DMS53 treated with DMSO at 0.1 percent for 48 hours (cell line): ENCODE measurements at regions not wholly inside any gene's neighbourhood (a gene's known extent, or its start where the extent isn't known, plus 50 kb on each side); places are given as distances from the start of the nearest gene placed in this dataset.

ENCODE experiments used
- DNase-seq: peaks from one replicate; lab custom pipeline; 2025; ENCODE audit not compliant: unreplicated experiment; lab: John Stamatoyannopoulos, UW

GRCh38 chr3:79844176-79844575 is 76.4 kb upstream of the ROBO1 start:
- DNase-seq: no peak

- no peak for DNase-seq
Observed at GRCh38 chr3:79843180-79843579, 75.4 kb upstream of the ROBO1 start.

GRCh38 chr3:79835701-79836100 is 67.9 kb upstream of the ROBO1 start:
- DNase-seq: no peak

- DNase-seq: no peak
Observed at GRCh38 chr3:79824166-79824565, 56.4 kb upstream of the ROBO1 start.

GRCh38 chr3:79822076-79822475 is 54.3 kb upstream of the ROBO1 start:
- DNase-seq: no peak

- DNase-seq: no peak
Observed at GRCh38 chr3:79820089-79820488, 52.3 kb upstream of the ROBO1 start.

GRCh38 chr3:79818015-79818414 is 50.2 kb upstream of the ROBO1 start:
- DNase-seq: no peak
